Activated CD8-positive, alpha-beta memory T cell treated with anti-CD3 and anti-CD28 coated beads, Interleukin-2, amount 50 U/mL, for 4 hours (primary cell): ENCODE measurements at regions not wholly inside any gene's neighbourhood (a gene's known extent, or its start where the extent isn't known, plus 50 kb on each side); places are given as distances from the start of the nearest gene placed in this dataset.
"Not testable (repeated sequence)": the region's sequence is repeated elsewhere in the genome, so short reads cannot be mapped to it uniquely, and the experiment has no call there.

Experiments
- DNase-seq: peaks from one replicate; pipeline ENCODE4 v3.0.0-alpha.2; 2020

DNA sequence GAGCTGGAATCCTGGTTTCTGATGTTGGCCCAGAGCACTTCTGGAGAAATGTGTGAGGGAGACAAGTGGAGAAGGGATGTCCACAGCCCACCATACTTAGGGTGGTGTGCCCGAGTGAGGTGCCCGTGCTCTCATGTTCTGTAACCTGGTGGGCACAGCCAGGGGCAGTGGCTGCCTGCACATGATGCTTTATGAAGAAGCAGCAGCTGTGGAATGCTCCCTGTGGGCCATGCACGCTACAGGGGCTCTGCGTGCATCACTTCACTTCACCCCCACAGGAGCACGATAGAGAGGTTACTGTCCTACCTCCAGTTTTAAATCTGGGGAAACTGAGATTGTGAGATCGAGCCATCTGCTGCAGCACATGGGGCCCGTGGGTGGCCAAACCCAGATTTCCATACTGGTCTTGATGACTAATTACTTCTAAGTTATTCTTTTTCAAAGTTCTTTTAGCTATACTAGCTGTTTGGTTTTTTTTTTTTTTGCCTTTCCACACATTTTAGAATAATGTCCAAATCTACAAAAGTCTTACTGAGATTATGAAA lies 441.6 kb downstream of the GADD45G start:
- DNase-seq: no peak

DNA sequence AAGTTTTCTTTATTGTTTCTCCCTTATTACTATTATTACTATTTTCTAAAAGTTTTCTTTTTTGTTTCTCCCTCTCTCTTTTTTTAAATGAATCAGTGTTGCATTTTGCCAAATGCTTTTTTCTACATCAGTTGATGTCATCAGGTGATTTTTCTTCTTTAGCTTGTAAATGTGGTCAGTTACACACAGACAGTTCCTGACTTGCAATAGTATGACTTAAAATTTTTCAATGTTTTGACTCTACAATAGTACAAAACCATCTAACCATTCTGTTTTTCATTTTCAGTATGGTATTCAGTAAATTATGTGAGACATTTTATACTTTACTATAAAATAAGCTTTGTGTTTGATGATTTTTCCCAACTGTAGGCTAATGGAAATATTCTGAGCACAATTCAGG lies 443.0 kb downstream of the GADD45G start:
- no peak for DNase-seq

DNA sequence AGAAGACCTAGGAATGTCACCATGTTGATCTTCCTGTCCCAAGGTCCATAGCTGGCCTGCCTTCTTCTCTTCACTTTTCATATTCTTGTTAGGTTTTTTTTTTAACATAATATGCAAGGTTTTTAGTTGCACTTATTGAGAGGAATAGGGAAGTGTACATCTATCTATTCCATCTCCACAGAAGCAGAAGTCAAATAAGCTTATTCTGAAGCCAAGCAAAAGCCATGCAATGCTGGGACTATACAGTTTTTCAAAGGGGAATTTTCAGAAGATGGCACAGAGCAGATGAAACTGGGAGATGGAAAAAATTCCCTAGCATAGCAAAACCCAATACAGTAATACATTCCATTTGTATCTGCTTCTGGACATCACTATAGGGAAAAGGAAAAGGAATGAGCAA lies 447.6 kb downstream of the GADD45G start:
- no peak for DNase-seq

DNA sequence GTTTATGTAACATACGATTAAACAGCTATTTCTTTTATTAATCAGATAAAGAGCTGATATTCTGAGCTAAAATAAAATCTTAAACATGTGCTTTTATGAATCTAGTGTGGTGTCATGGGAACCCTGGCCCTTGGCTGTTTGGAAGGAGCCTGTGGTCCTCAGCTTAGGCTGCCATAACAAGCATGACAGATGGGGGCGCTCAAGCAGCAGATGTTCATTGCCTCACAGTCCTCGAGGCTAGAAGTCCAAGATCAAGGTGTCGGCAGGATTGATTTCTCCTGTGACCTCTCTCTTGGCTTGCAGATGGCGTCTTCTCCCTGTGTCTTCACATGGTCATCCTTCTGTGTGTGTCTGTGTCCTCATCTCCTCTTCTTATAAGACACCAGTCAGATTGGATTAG lies 448.2 kb downstream of the GADD45G start:
- DNase-seq: no peak

DNA sequence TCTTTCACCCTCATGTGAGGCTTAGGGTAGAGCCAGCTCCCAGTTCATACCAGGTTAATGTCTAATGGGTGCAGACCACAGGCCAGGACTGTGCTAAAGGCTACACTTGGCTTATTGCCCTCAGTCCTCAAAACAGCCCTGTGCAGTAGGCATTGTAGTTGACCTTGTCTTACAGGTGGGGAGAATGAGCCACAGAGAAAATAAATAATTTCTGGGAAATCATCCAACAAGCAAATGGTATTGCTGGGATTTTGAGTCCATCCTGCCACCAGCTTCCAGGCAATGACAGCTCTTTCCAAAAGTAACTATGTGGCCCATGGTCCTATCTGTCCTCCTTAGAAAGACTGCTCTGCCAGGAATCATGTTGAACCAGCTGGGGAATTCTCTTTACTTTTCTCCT lies 450.0 kb downstream of the GADD45G start:
- DNase-seq: no peak

DNA sequence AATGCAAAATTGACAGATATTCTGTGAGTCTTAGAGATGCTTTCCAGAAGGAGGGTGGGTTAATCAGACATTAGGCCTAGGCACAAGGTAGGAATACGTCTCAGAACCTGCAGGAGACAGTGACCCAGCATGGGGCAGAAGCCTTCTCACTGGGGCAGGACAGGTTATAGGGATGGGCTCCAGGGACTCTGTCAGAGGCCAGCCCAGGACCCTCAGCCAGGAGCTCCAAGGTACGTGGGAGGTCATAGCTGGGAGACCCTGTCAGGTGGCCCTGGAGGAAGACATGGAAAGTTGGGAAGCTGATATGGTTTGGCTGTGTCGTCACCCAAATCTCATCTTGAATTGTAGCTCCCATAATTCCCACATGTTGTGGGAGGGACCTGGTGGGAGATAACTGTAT lies 450.4 kb downstream of the GADD45G start:
- no peak for DNase-seq

DNA sequence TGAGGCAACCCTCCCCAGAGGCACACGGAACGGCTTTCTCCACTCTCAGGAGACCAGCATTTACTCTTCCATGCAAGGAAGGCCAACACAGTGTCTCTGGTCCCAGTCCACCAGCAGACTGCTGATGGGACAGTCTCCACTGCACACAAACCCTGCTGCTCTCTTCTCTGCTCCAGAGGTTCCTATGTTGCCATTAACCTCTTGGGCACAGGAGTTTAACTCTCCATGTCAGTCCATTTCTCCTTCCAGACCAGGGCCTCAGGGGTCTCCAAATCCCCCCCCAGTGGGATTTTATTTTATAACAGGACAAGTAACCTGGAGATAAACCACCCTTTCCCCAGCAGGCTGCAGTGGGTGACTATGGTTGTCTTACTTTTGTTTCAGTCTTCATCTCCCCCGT lies 452.5 kb downstream of the GADD45G start:
- no peak for DNase-seq

DNA sequence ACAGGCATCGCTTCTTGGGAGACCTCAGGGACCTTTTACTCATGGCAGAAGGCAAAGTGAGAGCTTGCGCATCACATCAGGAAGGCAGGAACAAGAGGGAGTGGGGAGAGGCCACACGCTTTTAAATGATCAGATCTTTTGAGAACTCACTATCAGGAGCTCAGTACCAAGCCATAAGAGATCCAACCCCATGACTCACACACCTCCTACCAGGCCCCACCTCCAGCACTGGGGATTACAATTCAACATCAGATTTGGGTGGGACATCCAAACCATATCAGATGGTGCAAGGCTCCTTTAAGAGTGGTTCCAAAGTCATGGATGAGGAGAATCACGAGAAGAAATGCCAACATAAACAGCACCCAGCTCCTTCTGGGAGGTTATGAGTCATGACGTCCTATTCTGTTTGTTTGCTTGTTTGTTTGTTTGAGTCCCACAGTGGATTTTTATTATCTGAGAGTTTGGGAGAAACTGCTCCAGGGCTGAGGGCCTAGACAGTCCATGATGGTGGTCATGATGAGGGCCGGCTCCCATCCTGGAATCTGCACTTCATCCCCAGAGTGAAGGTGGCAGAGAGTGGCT lies 453.5 kb downstream of the GADD45G start:
- DNase-seq: no peak

DNA sequence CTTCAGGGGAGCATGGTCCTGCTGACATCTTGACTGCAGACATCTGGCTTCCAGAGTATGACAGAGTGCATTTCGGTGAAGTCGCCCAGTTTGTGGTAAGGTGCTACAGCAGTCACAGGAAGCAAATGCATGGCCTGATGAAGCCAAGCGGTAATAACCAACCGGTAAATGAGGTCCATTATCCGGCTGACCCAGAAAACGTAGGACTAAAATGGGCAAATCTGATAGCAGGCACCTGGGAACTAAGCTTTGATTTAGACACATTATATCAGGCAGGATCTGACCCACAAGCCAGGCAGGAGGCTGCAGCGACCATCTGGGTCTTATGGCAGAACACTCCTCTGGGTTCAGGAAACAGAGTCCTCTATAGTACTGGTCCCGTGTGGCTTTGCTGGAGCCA lies 454.6 kb downstream of the GADD45G start:
- DNase-seq: no peak

DNA sequence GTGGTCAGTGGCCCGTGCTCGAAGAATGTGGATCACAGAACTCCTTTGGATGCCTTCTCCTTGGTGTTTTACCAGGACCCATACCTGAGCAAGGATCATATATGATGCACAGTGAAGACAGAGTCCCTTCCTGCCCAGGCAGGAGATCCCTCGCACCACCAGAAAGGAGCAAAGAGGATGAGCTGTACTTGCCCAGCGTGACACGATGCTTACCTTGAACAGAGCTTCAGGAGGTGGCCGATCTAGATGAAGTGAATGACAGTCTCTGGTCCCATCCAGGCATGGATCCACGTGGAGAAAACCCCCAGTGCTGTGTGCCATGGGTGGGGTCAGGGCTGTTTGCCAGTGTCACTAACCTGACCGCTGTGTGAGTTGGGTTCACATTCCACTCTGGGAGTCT lies 455.4 kb downstream of the GADD45G start:
- DNase-seq: no peak

DNA sequence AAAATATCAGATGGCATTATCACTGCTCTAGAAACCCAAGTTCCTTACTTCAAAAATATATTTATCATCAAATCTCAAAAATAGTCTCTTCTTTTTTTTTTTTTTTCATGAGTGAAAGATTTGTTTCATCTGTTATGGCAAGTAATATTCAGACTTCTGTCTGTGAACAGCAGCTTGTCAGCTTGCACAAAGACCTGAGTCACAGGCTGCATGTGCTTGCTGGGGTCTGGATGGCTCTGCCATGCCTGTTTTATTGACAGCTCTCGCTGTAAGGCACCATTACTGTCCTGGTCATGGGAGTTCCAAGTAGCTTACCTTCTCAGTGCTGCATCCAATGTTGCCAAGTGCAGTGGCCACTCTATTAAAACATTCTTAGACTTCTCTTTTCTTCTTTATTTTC lies 456.4 kb downstream of the GADD45G start:
- DNase-seq: no peak

DNA sequence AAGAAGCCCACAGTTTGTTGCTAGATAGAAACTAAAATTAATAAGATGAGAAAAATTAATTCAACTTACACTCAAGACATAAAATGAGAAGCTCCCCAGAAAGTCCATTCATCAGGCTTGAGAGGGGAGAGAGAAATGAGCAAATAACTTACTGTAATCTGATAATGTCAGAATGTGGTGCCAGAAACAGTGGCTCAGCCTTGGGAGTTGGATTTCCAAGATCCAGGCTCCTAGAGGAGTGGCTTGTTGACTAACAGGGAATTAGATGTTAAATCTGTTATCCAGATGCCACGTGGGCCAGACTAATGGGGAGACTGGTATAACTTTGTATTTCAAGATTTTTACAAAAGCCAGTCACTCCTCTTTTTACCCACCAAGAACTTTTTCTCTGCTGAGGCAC lies 458.2 kb downstream of the GADD45G start:
- DNase-seq: no peak

DNA sequence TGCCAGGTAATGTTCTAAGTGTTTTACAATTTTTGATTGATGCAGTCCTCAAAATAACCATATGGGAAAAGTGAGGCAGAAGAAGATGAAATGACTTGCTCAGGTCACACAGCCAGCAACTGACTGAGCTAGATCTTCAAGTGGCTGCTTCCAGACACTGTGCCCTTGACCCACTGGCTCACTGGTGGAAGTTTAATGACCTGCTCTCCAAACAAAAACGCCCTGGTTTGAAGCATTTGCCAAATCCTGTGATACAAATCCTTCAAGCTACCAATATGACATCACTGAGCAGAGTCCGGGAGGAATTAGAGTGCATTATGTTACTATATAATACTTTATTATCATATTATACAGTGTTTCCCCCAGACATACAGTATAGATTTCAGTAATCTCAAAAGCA lies 459.4 kb downstream of the GADD45G start:
- no peak for DNase-seq

DNA sequence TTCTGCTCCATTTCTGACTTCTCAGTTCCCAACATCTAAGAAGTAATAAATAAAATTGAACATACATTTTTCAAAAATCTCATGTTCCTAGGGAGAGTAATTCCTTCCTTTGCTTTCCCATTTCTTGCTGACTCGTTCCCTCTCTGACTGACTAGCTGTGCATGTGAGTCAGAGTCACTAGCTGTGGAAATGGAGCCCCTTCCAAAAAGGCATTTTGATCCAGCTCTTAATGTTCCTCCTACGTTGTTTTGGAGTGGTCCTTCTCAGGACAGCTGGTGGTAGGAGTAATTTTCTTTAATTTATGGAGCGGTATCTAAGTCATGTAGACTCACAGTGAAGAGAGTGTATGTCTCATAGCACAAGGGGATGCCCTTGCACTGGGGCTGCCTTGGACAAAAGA lies 460.2 kb downstream of the GADD45G start:
- no peak for DNase-seq

DNA sequence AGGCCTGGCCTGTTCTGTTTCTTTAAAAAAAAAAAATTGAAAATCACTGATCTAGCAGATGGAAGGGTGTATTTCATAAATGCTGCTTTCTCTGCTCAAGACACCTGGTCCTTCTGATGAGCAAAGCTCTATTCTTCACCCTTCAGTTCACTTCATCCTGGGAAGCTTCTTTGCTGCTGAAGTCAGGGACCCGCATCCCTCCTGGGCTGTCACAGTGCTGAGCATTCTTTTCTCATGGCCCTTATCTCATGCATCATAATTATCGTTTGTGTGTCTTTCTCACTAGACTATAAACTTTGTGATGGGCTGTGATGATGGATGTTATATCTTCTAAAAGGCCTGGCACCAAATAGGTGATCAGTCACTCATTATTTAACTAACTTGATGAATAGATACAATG lies 461.0 kb downstream of the GADD45G start:
- no peak for DNase-seq

DNA sequence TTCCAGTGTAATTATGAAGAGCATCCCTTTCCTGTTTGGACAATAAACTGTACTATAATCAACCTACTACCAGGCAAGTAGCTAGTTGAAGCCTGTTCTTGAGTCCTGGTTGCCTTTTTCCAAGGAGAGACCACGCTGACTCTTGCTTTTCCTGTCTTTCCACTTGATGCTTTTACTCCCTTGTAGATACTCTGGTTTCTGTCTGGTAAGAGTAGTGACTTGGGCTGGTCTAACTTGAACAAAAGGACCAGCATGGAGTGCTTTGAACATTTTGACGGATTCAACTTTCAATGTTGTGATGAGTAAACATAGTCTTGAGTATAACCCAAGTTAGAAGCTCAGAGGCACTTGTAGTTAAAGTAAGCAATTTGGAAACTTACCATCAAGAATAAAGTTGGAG lies 464.3 kb downstream of the GADD45G start:
- DNase-seq: no peak

DNA sequence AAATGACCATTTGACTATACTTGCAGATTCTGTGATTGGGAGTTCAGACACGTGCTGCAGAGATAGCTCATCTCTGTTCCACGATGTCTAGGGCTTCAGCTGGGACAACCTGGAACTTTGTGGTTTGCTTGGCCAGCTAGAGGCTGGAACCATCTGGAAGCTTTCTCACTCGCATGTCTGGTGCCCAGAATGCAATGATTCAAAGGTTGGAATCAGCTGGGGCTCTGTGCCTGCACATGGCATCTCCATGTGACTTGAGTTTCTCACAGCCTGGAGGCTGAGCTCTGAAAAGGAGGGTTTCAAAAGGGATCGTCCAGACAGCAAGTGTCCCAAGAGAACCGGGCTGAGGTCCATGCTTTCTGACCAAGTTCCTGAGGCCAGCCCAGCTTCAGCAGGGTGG lies 465.2 kb downstream of the GADD45G start:
- no peak for DNase-seq

DNA sequence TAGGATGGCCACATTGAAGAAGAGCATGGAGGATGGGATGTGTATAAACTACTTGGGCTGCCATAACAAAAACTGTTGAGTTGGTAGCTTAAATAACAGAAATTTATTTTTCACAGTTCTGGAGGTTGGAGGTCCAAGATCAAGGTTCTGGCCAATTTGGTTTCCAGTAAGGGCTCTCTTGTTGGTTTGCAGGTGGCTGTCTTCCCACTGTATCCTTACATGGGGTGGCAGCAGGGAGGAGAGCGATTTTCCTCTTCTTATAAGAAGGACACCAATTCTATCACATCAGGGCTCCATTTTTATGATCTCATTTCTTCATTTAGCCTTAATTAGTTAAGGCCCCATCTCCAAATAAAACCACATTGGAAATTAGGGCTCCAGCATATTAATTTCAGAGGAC lies 465.7 kb downstream of the GADD45G start:
- no peak for DNase-seq

DNA sequence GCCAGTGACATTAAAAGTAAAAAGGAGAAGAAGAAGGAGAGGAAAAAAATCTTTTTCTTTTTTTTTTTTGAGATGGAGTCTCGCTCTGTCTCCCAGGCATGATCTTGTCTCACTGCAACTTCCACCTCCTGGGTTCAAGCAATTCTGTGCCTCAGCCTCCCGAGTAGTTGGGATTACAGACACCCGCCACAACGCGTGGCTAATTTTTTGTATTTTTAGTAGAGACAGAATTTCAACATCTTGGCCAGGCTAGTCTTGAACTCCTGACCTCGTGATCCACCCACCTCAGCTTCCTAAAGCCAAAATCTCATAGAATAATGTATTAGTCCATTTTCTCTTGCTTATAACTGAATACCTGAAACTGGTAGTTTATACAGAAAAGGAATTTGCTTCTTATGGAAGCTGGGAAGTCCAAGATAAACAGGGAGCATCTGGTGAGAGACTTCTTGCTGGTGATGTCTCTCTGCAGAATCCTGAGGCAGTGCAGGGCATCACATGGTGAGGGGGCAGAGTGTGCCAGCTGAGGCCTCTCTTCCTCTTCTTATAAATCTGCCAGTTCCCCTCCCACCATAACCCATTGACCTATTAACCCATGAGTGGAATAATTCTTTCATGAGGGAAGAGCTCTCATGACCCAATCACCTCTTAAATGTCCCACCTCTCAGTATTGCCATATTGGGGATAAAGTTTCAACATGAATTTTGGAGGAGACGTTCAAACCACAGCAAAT lies 466.3 kb downstream of the GADD45G start:
- no peak for DNase-seq

DNA sequence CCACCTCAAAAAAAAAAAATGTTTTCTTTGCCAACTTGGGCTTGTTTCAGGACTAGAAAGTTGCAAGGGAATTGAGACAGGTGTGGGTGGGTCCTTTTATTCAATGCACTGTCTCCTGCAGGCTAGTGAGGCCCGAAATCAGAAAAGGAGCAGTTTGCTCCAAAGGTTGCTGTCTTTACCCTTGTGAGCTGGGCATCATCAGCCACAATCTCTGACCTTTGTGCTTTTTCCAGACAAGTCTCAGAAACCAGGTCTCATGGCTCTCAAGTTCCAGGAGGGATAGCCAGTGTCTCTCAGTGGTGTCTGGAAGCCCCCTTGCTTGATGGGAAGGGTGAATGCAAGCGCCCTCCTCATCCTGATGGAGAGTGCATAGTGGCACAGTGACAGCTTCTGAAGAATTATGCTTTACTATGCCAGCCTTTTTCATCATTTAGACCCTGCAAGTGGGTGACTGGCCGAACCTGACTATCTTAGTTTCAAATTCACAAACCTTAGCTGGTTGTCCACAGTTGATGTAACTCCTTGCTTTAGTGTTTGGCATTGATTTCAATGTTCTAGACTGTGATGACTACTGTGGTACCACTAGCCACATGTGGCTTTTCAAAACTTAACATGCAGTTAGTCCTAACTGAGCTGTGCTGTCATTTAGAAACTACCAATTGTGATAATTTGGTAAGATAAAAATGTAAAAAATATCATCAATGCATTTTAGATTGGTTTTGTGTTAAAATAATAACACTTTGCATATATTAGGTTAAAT lies 468.6 kb downstream of the GADD45G start:
- DNase-seq: no peak

DNA sequence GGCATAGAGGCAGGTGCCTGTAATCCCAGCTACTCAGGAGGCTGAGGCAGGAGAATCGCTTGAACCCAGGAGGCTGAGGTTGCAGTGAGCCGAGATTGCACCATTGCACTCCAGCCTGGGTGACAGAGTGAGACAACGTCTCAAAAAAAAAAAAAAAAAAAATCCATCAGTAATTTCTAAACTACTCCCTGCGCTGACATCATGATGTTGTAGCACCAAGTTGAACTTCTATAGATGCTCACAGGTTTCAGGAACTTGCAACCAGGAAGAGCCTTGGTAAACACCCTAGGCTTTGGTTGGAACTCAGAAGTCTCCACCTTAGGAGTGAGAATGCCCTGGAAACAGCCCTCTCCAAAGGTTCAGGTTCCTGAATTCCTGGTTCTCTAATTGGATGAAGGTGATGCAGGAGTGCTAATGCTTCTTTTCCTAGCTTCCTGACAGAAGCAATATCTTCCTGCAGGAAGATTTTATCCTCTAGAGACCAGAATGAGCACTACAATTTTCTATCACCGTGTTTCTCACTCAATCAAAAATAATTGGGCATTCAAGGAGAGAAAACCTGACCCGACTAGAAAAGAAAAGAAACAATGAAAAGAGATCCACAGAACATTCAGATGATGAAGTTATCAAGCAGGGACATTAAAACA lies 469.6 kb downstream of the GADD45G start:
- DNase-seq: no peak

DNA sequence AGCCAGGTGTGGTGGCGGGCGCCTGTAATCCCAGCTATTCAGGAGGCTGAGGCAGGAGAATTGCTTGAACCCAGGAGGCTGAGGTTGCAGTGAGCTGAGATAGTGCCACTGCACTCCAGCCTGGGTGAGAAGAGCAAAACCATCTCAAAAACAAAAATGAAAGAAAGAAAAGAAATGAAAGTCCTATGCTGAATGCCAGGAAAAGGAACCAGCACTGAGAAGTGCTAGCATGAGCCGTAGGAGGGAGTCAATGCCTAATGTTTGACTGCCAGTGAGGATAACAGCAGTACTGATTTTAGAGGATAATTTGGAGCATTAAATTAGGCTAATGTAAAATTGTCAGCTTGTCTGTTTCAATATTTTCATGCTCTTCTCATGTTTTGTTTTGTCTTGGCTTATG lies 472.8 kb downstream of the GADD45G start:
- not testable (repeated sequence) for DNase-seq

DNA sequence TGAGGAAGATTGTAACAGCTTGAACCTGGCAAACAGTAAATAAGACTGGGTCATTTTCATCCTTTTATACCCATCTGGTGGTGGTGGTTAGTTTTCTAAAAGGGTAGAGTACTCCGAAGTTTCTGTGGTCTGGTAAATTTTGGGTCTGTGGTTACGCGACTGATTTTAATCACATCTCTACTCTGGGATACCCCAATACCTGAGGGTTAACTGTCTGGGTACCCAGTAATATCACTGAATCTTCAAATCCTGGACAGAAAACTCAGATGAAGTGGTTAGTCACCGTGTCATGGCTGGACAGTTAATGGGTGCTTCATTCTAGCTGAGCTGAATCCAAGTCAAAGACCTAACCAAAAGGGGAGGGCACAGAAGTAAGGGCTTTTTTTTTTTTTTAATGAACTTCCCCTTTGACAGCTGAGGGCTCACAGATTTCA lies 474.2 kb downstream of the GADD45G start:
- no peak for DNase-seq

DNA sequence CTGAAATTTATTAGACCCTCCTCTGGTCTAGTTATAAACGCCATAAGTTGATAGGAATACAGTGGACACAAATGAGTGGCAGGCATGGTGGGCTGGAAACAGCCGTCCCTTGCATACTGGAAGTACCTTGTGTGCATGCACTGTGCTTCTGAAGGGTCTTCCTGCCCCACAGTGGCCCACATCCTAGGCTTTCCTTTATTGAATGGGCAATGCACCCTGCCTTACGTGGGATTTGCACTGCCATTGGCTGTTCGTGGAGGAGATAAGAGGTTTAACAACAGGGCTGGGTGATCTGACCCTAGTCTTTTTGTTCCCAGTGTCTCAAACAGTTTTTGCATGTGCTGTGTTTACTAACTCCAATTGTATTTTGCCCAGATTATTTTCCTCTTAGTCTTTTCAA lies 480.8 kb downstream of the GADD45G start:
- no peak for DNase-seq
